ENCODE measurements at regions not wholly inside any gene's neighbourhood (a gene's known extent, or its start where the extent isn't known, plus 50 kb on each side); places are given as distances from the start of the nearest gene placed in this dataset.

GRCh38 chr11:69394234-69394868, 87.1 kb upstream of the LINC01488 start:
- Histone ChIP-seq H3K9ac (peak overlapping the region in 8 of 11 experiments; percentile 7 to 51 (median 27); a peak in 13 of 22 replicates), H3K27me3 (0 out of 22 replicates have a peak, but pooled peaks cover 0 to 5% (median 0%) of the 10 kb centered on the region in 11 experiments), H3K4me2 (peak overlapping the region; percentile 56 to 90 (median 70)), H3K36me3 (no peaks in the 10 kb centered on the region), H3K27ac (peak overlapping the region in 8 of 11 experiments; percentile 33 to 68 (median 52); a peak in 14 of 22 replicates), H3K4me1 (peaks cover 37 to 64% (median 52%) of the 10 kb centered on the region in 10 experiments), H3K4me3 (no peak overlapping the region), H3K9me3 (replicated peaks in 1 of 11) (peaks cover 0 to 5% (median 2%) of the 10 kb centered on the region in 11 experiments; a peak in 5 of 22 replicates), H4K20me1 (no peaks in the 10 kb centered on the region)
- TF ChIP-seq Cebpa-rat (IDR thresholded peaks at IDR 0.05), result no peak

- Histone ChIP-seq H3K9ac (peak overlapping the region in 8 of 11 experiments; percentile 7 to 51 (median 27); a peak in 13 of 22 replicates), H3K4me1 (peaks cover 37 to 70% (median 57%) of the 10 kb centered on the region in 10 experiments), H3K4me2 (peak overlapping the region; percentile 56 to 90 (median 70)), H4K20me1 (no peaks in the 10 kb centered on the region), H3K4me3 (no peak overlapping the region), H3K27me3 (0 out of 22 replicates have a peak, but pooled peaks cover 0 to 5% (median 0%) of the 10 kb centered on the region in 11 experiments), H3K36me3 (no peaks in the 10 kb centered on the region), H3K9me3 (replicated peaks in 1 of 11) (no peaks in the 10 kb centered on the region; a peak in 1 of 22 replicates), H3K27ac (peak overlapping the region in 9 of 11 experiments; percentile 33 to 68 (median 51); a peak in 14 of 22 replicates)
- peak in 3 of 11 experiments; percentile 39 to 64 (median 44); a peak in 3 of 22 replicates for TF ChIP-seq Cebpa-rat (IDR thresholded peaks at IDR 0.05)
These were observed 86.6 kb upstream of the LINC01488 start for GRCh38 chr11:69394869-69395246.

GRCh38 chr11:69395287-69395686, 86.2 kb upstream of the LINC01488 start:
- Histone ChIP-seq H3K27me3 (0 out of 22 replicates have a peak, but pooled peaks cover 0 to 5% (median 0%) of the 10 kb centered on the region in 11 experiments), H3K27ac (peak overlapping the region in 8 of 11 experiments; percentile 33 to 68 (median 44); a peak in 10 of 22 replicates)
- no peak; a peak in 1 of 22 replicates for TF ChIP-seq Cebpa-rat (IDR thresholded peaks at IDR 0.05)

GRCh38 chr11:69396051-69396947, 85.2 kb upstream of the LINC01488 start:
- Histone ChIP-seq H3K27me3 (peaks cover 0 to 5% (median 0%) of the 10 kb centered on the region in 11 experiments; a peak in 1 of 22 replicates), H4K20me1 (no peaks in the 10 kb centered on the region), H3K27ac (peak overlapping the region in 6 of 11 experiments; percentile 36 to 68 (median 52); a peak in 4 of 22 replicates), H3K4me2 (peak overlapping the region; percentile 56 to 90 (median 70); a peak in 18 of 22 replicates), H3K4me3 (no peak overlapping the region), H3K9me3 (replicated peaks in 1 of 11) (no peaks in the 10 kb centered on the region), H3K36me3 (no peaks in the 10 kb centered on the region), H3K4me1 (peaks cover 47 to 75% (median 67%) of the 10 kb centered on the region in 10 experiments), H3K9ac (no peak overlapping the region; a peak in 1 of 22 replicates)
- no peak for TF ChIP-seq Cebpa-rat (IDR thresholded peaks at IDR 0.05)

More at GRCh38 chr11:69395287-69395686, 86.2 kb upstream of the LINC01488 start:
- Histone ChIP-seq H3K9me3 (replicated peaks in 1 of 11) (no peaks in the 10 kb centered on the region; a peak in 1 of 22 replicates), H3K4me1 (peaks cover 37 to 74% (median 62%) of the 10 kb centered on the region in 10 experiments), H3K4me3 (no peak overlapping the region), H3K36me3 (no peaks in the 10 kb centered on the region), H3K4me2 (peak overlapping the region; percentile 56 to 90 (median 70)), H3K9ac (peak overlapping the region in 5 of 11 experiments; percentile 9 to 51 (median 16); a peak in 6 of 22 replicates), H4K20me1 (no peaks in the 10 kb centered on the region)

- no peaks in the 10 kb centered on the region for H3K9me3 ChIP-seq (replicated peaks in 1 of 11)
- no peak overlapping the region for H3K4me3 ChIP-seq
- no peak overlapping the region for H3K9ac ChIP-seq
- H3K4me2 ChIP-seq, result peak overlapping the region in 2 of 11 experiments; percentile 76 to 94; a peak in 2 of 22 replicates
- no peak overlapping the region for H3K27ac ChIP-seq
- peaks cover 53 to 78% (median 67%) of the 10 kb centered on the region in 10 experiments for H3K4me1 ChIP-seq
- no peak for TF ChIP-seq Cebpa-rat (IDR thresholded peaks at IDR 0.05)
- peaks cover 0 to 7% (median 0%) of the 10 kb centered on the region in 11 experiments; a peak in 1 of 22 replicates for H3K27me3 ChIP-seq
- no peaks in the 10 kb centered on the region for H3K36me3 ChIP-seq
- no peaks in the 10 kb centered on the region for H4K20me1 ChIP-seq
These were observed 84.5 kb upstream of the LINC01488 start for GRCh38 chr11:69396948-69397307.

- peaks cover 59 to 86% (median 74%) of the 10 kb centered on the region in 10 experiments for H3K4me1 ChIP-seq
- no peak overlapping the region for H3K9ac ChIP-seq
- no peak overlapping the region for H3K4me3 ChIP-seq
- H3K36me3 ChIP-seq, result no peaks in the 10 kb centered on the region
- peaks cover 0 to 7% (median 0%) of the 10 kb centered on the region in 11 experiments; a peak in 1 of 22 replicates for H3K27me3 ChIP-seq
- no peaks in the 10 kb centered on the region for H4K20me1 ChIP-seq
- H3K27ac ChIP-seq, result peak overlapping the region in 1 of 11 experiments; percentile 61; a peak in 1 of 22 replicates
- no peak for TF ChIP-seq Cebpa-rat (IDR thresholded peaks at IDR 0.05)
- peaks cover 3 to 7% (median 5%) of the 10 kb centered on the region in 11 experiments for H3K9me3 ChIP-seq (replicated peaks in 1 of 11)
- H3K4me2 ChIP-seq, result peak overlapping the region in 4 of 11 experiments; percentile 41 to 94 (median 65); a peak in 5 of 22 replicates
These were observed 83.7 kb upstream of the LINC01488 start for GRCh38 chr11:69397732-69398131.

- Histone ChIP-seq H3K4me2 (peak overlapping the region; percentile 41 to 96 (median 89); a peak in 21 of 22 replicates), H3K27ac (peak overlapping the region in 7 of 11 experiments; percentile 14 to 61 (median 35); a peak in 7 of 22 replicates), H3K27me3 (peaks cover 0 to 7% (median 0%) of the 10 kb centered on the region in 11 experiments; a peak in 1 of 22 replicates), H3K4me3 (no peak overlapping the region), H4K20me1 (no peaks in the 10 kb centered on the region), H3K4me1 (peaks cover 62 to 92% (median 75%) of the 10 kb centered on the region in 10 experiments), H3K9me3 (replicated peaks in 1 of 11) (peaks cover 10 to 18% (median 15%) of the 10 kb centered on the region in 11 experiments), H3K9ac (peak overlapping the region in 1 of 11 experiments; percentile 8; a peak in 3 of 22 replicates), H3K36me3 (no peaks in the 10 kb centered on the region)
- TF ChIP-seq Cebpa-rat (IDR thresholded peaks at IDR 0.05), result no peak
These were observed 82.7 kb upstream of the LINC01488 start for GRCh38 chr11:69398529-69399492.

Measured in BLaER1 treated with 17β-estradiol and CSF1 and Interleukin-3, amounts not matched to agents 10 nM and 100 nM (cell line).